IMR-90 (cell line): ENCODE measurements at regions not wholly inside any gene's neighbourhood (a gene's known extent, or its start where the extent isn't known, plus 50 kb on each side); places are given as distances from the start of the nearest gene placed in this dataset.
"Not testable (repeated sequence)": the region's sequence is repeated elsewhere in the genome, so short reads cannot be mapped to it uniquely, and the experiment has no call there.

Source experiments
- CHD1 ChIP-seq: IDR thresholded peaks from 2 replicates; pipeline ENCODE4 v1.6.1; 2012; ENCODE audit warnings: low read depth, low read length, improper control_type of control experiment
- CTCF ChIP-seq: conservative IDR thresholded peaks from 2 replicates; pipeline ENCODE4 v1.5.1; 2012; ENCODE audit warnings: mild to moderate bottlenecking, low read depth, low read length, improper control_type of control experiment
- MXI1 ChIP-seq: IDR thresholded peaks from 2 replicates; pipeline ENCODE4 v1.6.1; 2012; ENCODE audit warnings: low read depth, mild to moderate bottlenecking, low read length, moderate library complexity, borderline replicate concordance
- POLR2A ChIP-seq: IDR thresholded peaks from 2 replicates; pipeline ENCODE4 v1.6.1; 2012; ENCODE audit warnings: mild to moderate bottlenecking, low read depth, low read length

- TF ChIP-seq CTCF, POLR2A, CHD1, MXI1: not testable (repeated sequence)
Observed at GRCh38 chr2:16721529-16721928, 55.9 kb upstream of the CYRIA start.
